ENCODE measurements at regions not wholly inside any gene's neighbourhood (a gene's known extent, or its start where the extent isn't known, plus 50 kb on each side); places are given as distances from the start of the nearest gene placed in this dataset.

DNA sequence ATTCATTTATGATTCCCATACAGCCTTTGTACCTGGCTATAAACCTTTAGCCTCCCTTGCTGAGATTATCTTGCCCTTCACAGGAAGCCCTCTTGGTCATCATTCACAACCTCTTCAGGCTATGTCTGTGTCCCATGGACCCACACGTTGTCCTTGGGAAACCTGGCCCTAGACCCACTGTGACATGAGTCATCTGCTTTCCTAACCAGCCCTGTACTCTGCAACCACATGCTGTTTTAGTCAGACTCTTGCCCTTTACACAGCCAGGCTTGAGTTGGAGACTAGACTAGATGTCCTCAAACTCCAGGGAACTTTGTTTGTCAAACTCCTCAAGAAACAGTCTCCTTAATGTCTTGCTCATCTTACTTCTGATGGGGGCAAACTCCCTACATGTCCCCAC, 229.3 kb upstream of the ZSWIM2 start:
- H3K79me2 ChIP-seq (replicated peaks; ENCODE audit: insufficient read depth) = no peaks in the 10 kb centered on the region
- Mint-ChIP-seq H3K4me3 (no peak overlapping the region), H3K27me3 (ENCODE audit: insufficient read depth, low read depth, poor library complexity) (no peaks in the 10 kb centered on the region), H3K36me3 (ENCODE audit: low read depth) (peaks cover 5% of the 10 kb centered on the region; the same call in 1 of the 3 replicates), H3K27ac (no peak overlapping the region), H3K4me1 (peaks cover 2% of the 10 kb centered on the region; the same call in 1 of the 3 replicates), H3K9me3 (peaks cover 5% of the 10 kb centered on the region; the same call in 2 of the 3 replicates)
- DNase-seq (ENCODE audit: low spot score) (no peak), ATAC-seq (no peak)
- H3K9me2 ChIP-seq (ENCODE audit: insufficient read depth) = peaks cover 5% of the 10 kb centered on the region
- TF ChIP-seq NANOG (IDR thresholded peaks at IDR 0.05; ENCODE audit: borderline replicate concordance) (no peak), STAT1 (IDR thresholded peaks at IDR 0.05; ENCODE audit: unreplicated experiment) (no peak), EZH2 (IDR thresholded peaks at IDR 0.05; ENCODE audit: low read depth, unreplicated experiment) (no peak)
- no peaks in the 10 kb centered on the region for H3F3A ChIP-seq (replicated peaks; ENCODE audit: low read depth)
- no peaks in the 10 kb centered on the region for H3K27me3 ChIP-seq (ENCODE audit: insufficient read depth)
- H3K4me1 ChIP-seq (ENCODE audit: insufficient read depth) = no peaks in the 10 kb centered on the region
- no peak overlapping the region for H3K4me2 ChIP-seq
- H3K27ac ChIP-seq (ENCODE audit: low read depth) = no peak overlapping the region
- no peak overlapping the region for H3K4me3 ChIP-seq
- H2AFZ ChIP-seq = peak overlapping the region; percentile 48; the same call in 1 of the 2 replicates
- H3K36me3 ChIP-seq (ENCODE audit: insufficient read depth) = no peaks in the 10 kb centered on the region
- H4K20me1 ChIP-seq (replicated peaks; ENCODE audit: insufficient read depth) = no peaks in the 10 kb centered on the region

GRCh38 chr2:187075671-187076070, 226.7 kb upstream of the ZSWIM2 start:
- Histone ChIP-seq H3K79me2 (replicated peaks; ENCODE audit: insufficient read depth) (no peaks in the 10 kb centered on the region), H3K4me1 (ENCODE audit: insufficient read depth) (no peaks in the 10 kb centered on the region), H3K9me2 (ENCODE audit: insufficient read depth) (peaks cover 5% of the 10 kb centered on the region), H3K4me2 (no peak overlapping the region), H2AFZ (peak overlapping the region; percentile 83; the same call in 1 of the 2 replicates), H3K27me3 (ENCODE audit: insufficient read depth) (no peaks in the 10 kb centered on the region), H3K36me3 (ENCODE audit: insufficient read depth) (no peaks in the 10 kb centered on the region), H3K4me3 (no peak overlapping the region), H3F3A (replicated peaks; ENCODE audit: low read depth) (no peaks in the 10 kb centered on the region), H4K20me1 (replicated peaks; ENCODE audit: insufficient read depth) (no peaks in the 10 kb centered on the region), H3K27ac (ENCODE audit: low read depth) (no peak overlapping the region)
- TF ChIP-seq ETS1 (IDR thresholded peaks at IDR 0.05) (no peak), NANOG (IDR thresholded peaks at IDR 0.05; ENCODE audit: borderline replicate concordance) (no peak), CREB1 (CRISPR knock-in tag; IDR thresholded peaks at IDR 0.05; ENCODE audit: low read depth) (no peak), JUNB (IDR thresholded peaks at IDR 0.05; ENCODE audit: unreplicated experiment) (no peak), STAT1 (IDR thresholded peaks at IDR 0.05; ENCODE audit: unreplicated experiment) (no peak)
- TF ChIP-seq, protein P1, sequence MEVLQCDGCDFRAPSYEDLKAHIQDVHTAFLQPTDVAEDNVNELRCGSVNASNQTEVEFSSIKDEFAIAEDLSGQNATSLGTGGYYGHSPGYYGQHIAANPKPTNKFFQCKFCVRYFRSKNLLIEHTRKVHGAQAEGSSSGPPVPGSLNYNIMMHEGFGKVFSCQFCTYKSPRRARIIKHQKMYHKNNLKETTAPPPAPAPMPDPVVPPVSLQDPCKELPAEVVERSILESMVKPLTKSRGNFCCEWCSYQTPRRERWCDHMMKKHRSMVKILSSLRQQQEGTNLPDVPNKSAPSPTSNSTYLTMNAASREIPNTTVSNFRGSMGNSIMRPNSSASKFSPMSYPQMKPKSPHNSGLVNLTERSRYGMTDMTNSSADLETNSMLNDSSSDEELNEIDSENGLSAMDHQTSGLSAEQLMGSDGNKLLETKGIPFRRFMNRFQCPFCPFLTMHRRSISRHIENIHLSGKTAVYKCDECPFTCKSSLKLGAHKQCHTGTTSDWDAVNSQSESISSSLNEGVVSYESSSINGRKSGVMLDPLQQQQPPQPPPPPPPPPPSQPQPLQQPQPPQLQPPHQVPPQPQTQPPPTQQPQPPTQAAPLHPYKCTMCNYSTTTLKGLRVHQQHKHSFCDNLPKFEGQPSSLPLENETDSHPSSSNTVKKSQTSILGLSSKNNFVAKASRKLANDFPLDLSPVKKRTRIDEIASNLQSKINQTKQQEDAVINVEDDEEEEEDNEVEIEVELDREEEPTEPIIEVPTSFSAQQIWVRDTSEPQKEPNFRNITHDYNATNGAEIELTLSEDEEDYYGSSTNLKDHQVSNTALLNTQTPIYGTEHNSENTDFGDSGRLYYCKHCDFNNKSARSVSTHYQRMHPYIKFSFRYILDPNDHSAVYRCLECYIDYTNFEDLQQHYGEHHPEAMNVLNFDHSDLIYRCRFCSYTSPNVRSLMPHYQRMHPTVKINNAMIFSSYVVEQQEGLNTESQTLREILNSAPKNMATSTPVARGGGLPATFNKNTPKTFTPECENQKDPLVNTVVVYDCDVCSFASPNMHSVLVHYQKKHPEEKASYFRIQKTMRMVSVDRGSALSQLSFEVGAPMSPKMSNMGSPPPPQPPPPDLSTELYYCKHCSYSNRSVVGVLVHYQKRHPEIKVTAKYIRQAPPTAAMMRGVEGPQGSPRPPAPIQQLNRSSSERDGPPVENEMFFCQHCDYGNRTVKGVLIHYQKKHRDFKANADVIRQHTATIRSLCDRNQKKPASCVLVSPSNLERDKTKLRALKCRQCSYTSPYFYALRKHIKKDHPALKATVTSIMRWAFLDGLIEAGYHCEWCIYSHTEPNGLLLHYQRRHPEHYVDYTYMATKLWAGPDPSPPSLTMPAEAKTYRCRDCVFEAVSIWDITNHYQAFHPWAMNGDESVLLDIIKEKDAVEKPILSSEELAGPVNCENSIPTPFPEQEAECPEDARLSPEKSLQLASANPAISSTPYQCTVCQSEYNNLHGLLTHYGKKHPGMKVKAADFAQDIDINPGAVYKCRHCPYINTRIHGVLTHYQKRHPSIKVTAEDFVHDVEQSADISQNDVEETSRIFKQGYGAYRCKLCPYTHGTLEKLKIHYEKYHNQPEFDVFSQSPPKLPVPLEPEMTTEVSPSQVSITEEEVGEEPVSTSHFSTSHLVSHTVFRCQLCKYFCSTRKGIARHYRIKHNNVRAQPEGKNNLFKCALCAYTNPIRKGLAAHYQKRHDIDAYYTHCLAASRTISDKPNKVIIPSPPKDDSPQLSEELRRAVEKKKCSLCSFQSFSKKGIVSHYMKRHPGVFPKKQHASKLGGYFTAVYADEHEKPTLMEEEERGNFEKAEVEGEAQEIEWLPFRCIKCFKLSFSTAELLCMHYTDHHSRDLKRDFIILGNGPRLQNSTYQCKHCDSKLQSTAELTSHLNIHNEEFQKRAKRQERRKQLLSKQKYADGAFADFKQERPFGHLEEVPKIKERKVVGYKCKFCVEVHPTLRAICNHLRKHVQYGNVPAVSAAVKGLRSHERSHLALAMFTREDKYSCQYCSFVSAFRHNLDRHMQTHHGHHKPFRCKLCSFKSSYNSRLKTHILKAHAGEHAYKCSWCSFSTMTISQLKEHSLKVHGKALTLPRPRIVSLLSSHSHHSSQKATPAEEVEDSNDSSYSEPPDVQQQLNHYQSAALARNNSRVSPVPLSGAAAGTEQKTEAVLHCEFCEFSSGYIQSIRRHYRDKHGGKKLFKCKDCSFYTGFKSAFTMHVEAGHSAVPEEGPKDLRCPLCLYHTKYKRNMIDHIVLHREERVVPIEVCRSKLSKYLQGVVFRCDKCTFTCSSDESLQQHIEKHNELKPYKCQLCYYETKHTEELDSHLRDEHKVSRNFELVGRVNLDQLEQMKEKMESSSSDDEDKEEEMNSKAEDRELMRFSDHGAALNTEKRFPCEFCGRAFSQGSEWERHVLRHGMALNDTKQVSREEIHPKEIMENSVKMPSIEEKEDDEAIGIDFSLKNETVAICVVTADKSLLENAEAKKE (CRISPR knock-in tag; IDR thresholded peaks at IDR 0.05) = no peak
- H3K27ac Mint-ChIP-seq = no peak overlapping the region
- peaks cover 5% of the 10 kb centered on the region; the same call in 1 of the 3 replicates for H3K36me3 Mint-ChIP-seq (ENCODE audit: low read depth)
- DNase-seq (ENCODE audit: low spot score) (no peak), ATAC-seq (no peak)
- H3K4me1 Mint-ChIP-seq = peaks cover 2% of the 10 kb centered on the region; the same call in 1 of the 3 replicates
- no peaks in the 10 kb centered on the region for H3K27me3 Mint-ChIP-seq (ENCODE audit: insufficient read depth, low read depth, poor library complexity)
- no peak overlapping the region for H3K4me3 Mint-ChIP-seq
- peaks cover 5% of the 10 kb centered on the region; the same call in 2 of the 3 replicates for H3K9me3 Mint-ChIP-seq

Measured in GM23338 (cell line).